ENCODE measurements at regions not wholly inside any gene's neighbourhood (a gene's known extent, or its start where the extent isn't known, plus 50 kb on each side); places are given as distances from the start of the nearest gene placed in this dataset.
"Not testable (repeated sequence)": the region's sequence is repeated elsewhere in the genome, so short reads cannot be mapped to it uniquely, and the experiment has no call there.

DNA sequence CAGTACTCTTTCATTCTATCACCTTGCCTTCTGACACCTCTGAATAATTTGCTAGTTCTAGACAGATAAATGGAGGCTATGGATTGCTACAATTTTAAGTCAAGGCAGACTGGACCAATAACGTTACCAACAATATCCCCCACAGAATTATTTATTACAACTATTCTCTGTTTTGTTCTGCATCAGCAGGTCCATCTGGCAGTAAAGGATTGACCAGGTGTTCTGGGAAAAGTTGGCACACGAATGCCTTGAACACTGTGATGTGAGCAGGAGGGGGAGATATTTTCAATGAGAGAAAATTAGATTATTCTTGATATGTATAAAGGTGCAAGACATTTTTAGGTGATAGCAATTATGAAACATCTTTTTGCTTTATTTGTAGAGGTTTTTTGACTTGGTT is 718.8 kb upstream of the TMPRSS15 start:
- no peak for DNase-seq

GRCh38 chr21:19123053-19123452 is 719.5 kb upstream of the TMPRSS15 start:
- no peak for DNase-seq

- DNase-seq: no peak
Observed at GRCh38 chr21:19123525-19123924, 719.9 kb upstream of the TMPRSS15 start.

GRCh38 chr21:19124691-19125090 is 721.1 kb upstream of the TMPRSS15 start:
- DNase-seq: no peak

DNA sequence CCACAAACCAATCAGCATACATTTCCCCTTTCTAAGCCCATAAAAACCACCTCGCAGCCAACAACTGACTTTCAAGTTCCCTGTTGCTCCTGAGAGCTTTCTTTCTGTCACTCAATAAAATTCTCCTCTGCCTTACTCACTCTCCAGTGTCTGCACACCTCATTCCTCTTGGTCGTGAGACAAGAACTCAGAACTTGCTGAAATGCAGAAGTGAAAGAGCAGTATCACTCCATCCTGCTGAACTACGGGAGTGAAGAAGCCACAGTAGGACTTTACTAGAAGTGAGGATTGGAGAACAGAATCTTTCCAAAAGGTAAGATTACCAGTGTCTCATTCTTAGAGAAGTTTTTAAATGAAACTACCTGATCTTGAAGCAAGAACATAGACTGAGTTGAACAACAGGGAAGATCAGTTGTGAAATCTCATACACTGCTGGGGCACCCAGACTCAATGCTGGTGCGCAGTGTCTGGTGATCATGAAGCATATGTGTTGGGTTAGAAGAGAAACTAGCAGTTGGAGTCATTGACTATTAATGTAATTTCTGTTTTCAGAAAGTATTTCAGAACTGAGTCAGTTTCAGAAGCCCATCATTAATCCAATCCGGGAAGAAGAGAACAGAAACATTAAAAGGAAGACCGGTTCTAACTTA is 726.9 kb upstream of the TMPRSS15 start:
- DNase-seq: no peak

DNA sequence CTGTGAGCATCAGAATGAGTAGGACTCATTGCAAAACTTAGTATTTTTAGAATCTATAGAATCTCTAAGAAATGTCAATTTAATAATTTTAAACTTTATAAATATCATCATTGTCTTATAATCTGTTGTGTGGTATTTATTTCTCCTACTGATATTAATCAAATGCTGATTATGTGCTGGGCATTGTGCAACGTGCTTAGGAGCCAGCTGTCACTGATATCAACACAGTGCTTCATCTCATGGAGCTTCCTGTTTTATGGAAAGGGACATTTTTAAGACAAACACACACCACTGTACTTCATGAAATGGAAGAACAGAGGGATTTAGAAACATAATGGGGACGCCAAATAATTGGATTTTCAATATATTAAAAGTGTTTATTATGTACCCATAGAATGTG is 737.9 kb upstream of the TMPRSS15 start:
- no peak for DNase-seq

DNA sequence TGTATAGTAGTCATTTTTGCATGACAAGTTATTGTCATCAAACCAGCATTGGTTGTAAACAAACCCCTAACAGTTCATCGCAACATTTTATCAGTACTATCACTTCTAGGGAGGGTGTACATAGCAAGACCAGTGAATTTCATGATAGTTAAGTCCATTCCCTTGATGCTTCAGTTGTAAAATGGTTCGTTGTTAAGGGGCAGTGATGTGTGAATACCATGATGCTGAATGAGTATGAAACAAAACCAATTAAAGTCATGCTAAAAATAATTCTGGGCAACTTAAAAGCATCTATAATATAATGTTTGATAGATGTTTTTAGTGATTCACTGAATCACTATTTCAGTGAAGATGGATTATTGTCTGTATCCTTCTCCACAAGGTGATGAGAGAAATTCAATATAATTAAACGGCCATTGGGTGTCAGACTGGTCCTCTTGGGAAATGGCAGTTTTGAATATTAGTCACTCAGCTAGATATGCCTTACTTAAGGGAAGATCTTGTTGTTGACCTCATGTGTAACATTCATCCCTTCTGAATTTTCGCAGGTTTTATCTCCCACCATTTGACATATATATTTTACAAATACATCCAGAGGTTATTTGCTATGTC is 742.2 kb upstream of the TMPRSS15 start:
- no peak for DNase-seq

GRCh38 chr21:19148056-19148455 is 744.5 kb upstream of the TMPRSS15 start:
- no peak for DNase-seq

- DNase-seq: no peak
Observed at GRCh38 chr21:19171585-19171984, 768.0 kb upstream of the TMPRSS15 start.

DNA sequence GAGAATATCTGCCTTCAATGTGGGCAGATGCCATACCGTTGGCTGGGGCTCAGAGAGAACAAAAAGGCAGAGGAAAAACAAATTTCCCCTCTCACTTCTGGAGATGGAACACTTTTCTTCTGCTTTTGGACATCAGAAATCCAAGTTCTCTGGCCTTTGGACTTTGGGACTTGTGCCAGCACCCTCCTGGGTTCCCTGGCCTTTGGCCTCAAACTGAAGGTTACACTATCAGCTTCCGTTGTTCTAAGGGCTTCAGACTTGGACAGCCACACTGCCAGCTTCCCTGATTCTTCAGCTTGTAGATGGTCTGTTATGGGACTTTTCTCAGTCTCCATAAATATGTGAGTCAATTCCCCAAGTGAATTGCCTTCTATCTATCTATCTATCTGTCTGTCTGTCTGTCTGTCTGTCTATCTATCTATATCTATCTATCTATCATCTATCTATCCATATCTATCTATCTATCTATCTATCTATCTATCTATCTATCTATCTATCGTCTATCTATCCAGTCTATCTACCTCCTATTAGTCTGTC is 778.1 kb upstream of the TMPRSS15 start:
- no peak for DNase-seq

GRCh38 chr21:19197950-19198349 is 794.4 kb upstream of the TMPRSS15 start:
- DNase-seq: no peak

GRCh38 chr21:19198801-19199200 is 795.2 kb upstream of the TMPRSS15 start:
- DNase-seq: no peak

DNA sequence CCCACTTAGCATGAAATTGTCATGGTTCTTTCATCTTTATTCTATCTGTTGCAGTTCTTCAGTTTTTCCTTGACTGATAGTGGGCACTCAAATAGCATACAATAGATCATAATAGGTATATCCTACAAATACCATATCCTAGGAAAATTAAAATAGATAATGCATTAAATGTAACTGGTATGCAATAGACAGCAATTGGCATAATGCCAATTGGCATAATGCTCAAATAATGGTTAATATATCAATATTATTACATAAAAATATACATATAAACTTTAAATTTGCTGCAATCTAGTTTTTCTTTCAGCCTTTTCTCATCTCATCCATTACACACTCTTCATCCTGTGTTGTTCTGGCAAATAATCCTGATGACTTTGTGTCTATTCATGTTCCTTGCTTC is 814.6 kb upstream of the TMPRSS15 start:
- no peak for DNase-seq

GRCh38 chr21:19224090-19224489 is 820.5 kb upstream of the TMPRSS15 start:
- no peak for DNase-seq

GRCh38 chr21:19228226-19228625 is 824.6 kb upstream of the TMPRSS15 start:
- no peak for DNase-seq

DNA sequence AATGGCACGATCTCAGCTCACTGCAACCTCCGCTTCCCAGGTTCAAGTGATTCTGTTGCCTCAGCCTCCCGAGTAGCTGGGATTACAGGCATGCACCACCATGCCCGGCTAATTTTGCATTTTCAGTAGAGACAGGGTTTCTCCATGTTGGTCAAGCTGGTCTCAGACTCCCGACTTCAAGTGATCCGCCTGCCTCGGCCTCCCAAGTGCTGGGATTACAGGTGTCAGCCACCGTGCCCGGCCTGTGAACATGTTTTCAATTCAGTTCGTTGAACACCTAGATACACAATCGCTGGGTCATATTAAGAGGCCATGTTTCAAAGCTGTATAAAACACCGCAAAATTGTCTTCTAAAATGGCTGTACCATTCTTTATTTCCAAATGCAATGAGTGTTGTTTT is 830.3 kb upstream of the TMPRSS15 start:
- not testable (repeated sequence) for DNase-seq

DNA sequence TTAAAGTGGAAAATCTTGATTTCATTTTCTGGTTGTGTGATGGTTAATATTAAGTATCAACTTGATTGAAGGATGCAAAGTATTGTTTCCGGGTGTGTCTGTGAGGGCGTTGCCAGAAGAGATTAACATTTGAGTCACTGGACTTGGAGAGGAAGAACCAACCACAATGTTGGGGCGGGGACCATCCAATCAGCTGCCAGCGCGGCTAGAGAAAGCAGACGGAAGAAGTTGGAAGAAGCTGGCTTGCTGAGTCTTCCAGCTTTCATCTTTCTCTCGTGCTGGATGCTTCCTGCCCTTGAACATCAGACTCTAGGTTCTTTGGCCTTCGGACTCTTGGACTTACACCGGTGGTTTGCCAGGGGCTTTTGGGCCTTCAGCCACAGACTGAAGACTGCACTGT is 832.6 kb upstream of the TMPRSS15 start:
- DNase-seq: no peak

DNA sequence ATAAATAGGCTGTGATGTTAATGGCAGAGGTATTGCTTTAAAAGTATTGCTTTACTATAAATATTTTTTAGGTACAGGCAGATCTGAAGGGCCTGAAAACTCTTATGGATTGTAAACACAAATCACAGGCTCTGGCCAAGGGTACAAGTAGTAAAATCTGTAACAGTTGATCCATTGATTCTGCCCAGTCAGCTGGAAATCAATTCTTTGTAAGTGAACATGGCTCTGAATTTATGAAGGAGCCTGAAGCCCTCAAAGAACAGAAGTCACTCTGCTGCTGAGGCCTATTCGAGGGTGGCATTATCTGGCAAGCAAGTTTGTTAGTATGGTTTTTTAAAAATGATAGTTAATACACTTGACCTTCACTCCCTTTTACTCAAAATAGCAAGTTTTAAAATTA is 834.0 kb upstream of the TMPRSS15 start:
- no peak for DNase-seq

- DNase-seq: no peak
Observed at GRCh38 chr21:19239696-19240095, 836.1 kb upstream of the TMPRSS15 start.

DNA sequence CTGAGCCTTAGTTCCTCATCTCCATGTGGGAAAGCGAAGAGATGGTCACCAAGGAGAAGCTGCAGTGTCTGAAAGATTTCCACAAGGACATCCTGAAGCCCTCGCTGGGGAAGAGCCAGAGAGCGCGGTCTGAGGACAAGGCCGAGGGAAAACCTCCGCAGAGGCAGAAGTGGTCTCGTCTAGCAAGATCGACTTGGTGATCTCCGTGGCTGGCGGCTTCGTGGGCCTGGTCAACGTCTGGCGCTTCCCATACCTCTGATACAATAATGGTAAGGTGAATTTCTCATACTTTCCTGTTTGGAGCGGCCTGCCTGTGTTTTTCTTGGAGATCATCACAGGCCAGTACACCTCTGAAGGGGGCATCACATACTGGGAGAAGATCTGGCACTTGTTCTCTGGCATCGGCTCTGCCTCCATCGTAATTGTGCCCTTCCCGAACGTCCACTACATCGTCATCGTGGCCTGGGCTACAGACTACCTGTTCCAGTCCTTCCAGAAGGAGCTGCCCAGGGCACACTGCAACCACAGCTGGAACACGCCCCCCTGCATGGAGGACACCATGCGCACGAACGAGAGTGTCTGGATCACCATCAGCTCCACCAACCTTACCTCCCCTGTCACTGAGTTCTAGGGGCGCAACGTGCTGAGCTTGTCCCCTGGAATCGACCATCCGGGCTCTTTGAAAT is 841.1 kb upstream of the TMPRSS15 start:
- no peak for DNase-seq

GRCh38 chr21:19245188-19245580 is 841.6 kb upstream of the TMPRSS15 start:
- DNase-seq: no peak

GRCh38 chr21:19246018-19246417 is 842.4 kb upstream of the TMPRSS15 start:
- no peak for DNase-seq

- DNase-seq: no peak
Observed at GRCh38 chr21:19256934-19257660, 853.5 kb upstream of the TMPRSS15 start.
